Spleen (tissue), 11 donors: ENCODE measurements at regions not wholly inside any gene's neighbourhood (a gene's known extent, or its start where the extent isn't known, plus 50 kb on each side); places are given as distances from the start of the nearest gene placed in this dataset.
"Not testable (repeated sequence)": the region's sequence is repeated elsewhere in the genome, so short reads cannot be mapped to it uniquely, and the experiment has no call there.

Experiments
- DNase-seq: peaks from one replicate; pipeline ENCODE4 v3.0.0-alpha.2; 2020
- H3K27ac ChIP-seq, 8 donors: fragments of 200-600 bp; sonication (generic) in 7 of 8; 1 replicate in 4 of 8; 2 replicates in 4 of 8; pipeline versions ENCODE4 v1.5.0 to v1.8.0; 2016 to 2021; ENCODE audit warnings: inconsistent platforms in 4 of 8, mild to moderate bottlenecking in 4 of 8, moderate library complexity in 1 of 8
- H3K27me3 ChIP-seq, 7 donors: fragments of 200-600 bp; sonication (generic) in 6 of 7; replicated peaks in 1 of 7; 1 replicate in 4 of 7; 2 replicates in 3 of 7; pipeline versions ENCODE4 v1.5.0 to v1.8.0; 2016 to 2021; ENCODE audit warnings: inconsistent platforms in 3 of 7, mild to moderate bottlenecking in 1 of 7
- H3K36me3 ChIP-seq, 6 donors: fragments of 200-600 bp; sonication (generic) in 5 of 6; 1 replicate in 4 of 6; 2 replicates in 2 of 6; pipeline versions ENCODE4 v1.5.0 to v1.8.0; 2016 to 2021; ENCODE audit warnings: inconsistent platforms in 2 of 6
- H3K4me1 ChIP-seq, 6 donors: fragments of 200-600 bp; sonication (generic) in 5 of 6; 1 replicate in 3 of 6; 2 replicates in 3 of 6; pipeline versions ENCODE4 v1.5.0 to v1.8.0; 2016 to 2021; ENCODE audit warnings: inconsistent platforms in 3 of 6
- H3K4me3 ChIP-seq, 8 donors: fragments of 200-600 bp; sonication (generic) in 7 of 8; 1 replicate in 4 of 8; 2 replicates in 4 of 8; pipeline versions ENCODE4 v1.5.0 to v1.8.0; 2016 to 2021; ENCODE audit warnings: inconsistent platforms in 4 of 8, mild to moderate bottlenecking in 4 of 8, moderate library complexity in 2 of 8
- H3K9me3 ChIP-seq, 8 donors: fragments of 200-600 bp; sonication (generic) in 7 of 8; 1 replicate in 4 of 8; 2 replicates in 4 of 8; pipeline versions ENCODE4 v1.5.0 to v1.8.0; 2016 to 2021; ENCODE audit warnings: inconsistent platforms in 4 of 8
- CTCF ChIP-seq, 11 experiments: fragments of 200-600 bp in 7 of 11; fragments of 450-650 bp in 4 of 11; sonication (generic) in 4 of 11; IDR thresholded peaks in 8 of 11; conservative IDR thresholded peaks in 3 of 11; 1 replicate in 7 of 11; 2 replicates in 4 of 11; pipeline versions ENCODE4 v1.4.0 to v1.8.0; 2016 to 2021; ENCODE audit warnings: antibody characterized with exemption in 11 of 11, inconsistent platforms in 4 of 11, mild to moderate bottlenecking in 1 of 11
- POLR2A ChIP-seq, 3 donors: fragments of 450-650 bp; IDR thresholded peaks; one replicate each; pipeline ENCODE4 v1.5.1; 2017; ENCODE audit warnings: antibody characterized with exemption in 3 of 3, mild to moderate bottlenecking in 1 of 3
- POLR2AphosphoS5 ChIP-seq, 3 donors: sonication (generic); formaldehyde crosslinking; IDR thresholded peaks; one replicate each; pipeline ENCODE4 v1.5.1; 2017; ENCODE audit warnings: antibody characterized with exemption in 3 of 3
- WGBS, 5 donors: extraction: QIAGEN DNeasy Blood & Tissue Kit in 3 of 5; methylation state at CpG; one replicate each; pipeline versions ENCODE4 v1.1.5 to v1.1.7; 2013 to 2018; 5-methylcytosine and 5-hydroxymethylcytosine counted together
- intact Hi-C: fragments of 100-400 bp; cut with DNase I; formaldehyde crosslinking; loops from one replicate; pipeline ENCODE4 v1.15.0; 2023; ENCODE audit warnings: low total_unique reads
- donor health status: healthy with polysubstance abuse.
- donor health status: DM: no; HTN: no; CAD: no; lungs with moderate emphysema.
- donor health status: DM: no; HTN: no; CAD: no.
- donor health status: Bipolar disorder and iron deficiency.
- donor health status: healthy.
- donor health status: DM: no; HTN: no; CAD: no.
- donor health status: DM: yes; HTN: yes; CAD: no.

GRCh38 chr2:60213865-60214625 is 339.4 kb downstream of the BCL11A start:
- no peaks in the 10 kb centered on the region for H3K27me3 ChIP-seq
- H3K9me3 ChIP-seq, result no peaks in the 10 kb centered on the region
- no peak for DNase-seq
- H3K27ac ChIP-seq, result no peak overlapping the region
- no peak overlapping the region for H3K4me3 ChIP-seq
- intact Hi-C loops, result no loop called here
- H3K36me3 ChIP-seq, result no peaks in the 10 kb centered on the region
- 75 to 87% (median 83%) methylated on average over 12 to 16 of the region's 16 CpGs for WGBS, 5 donors
- peaks cover 0 to 10% (median 0%) of the 10 kb centered on the region in 6 donors for H3K4me1 ChIP-seq
- TF ChIP-seq POLR2A (IDR thresholded peaks at IDR 0.05) (no peak), POLR2AphosphoS5 (IDR thresholded peaks at IDR 0.05) (no peak), CTCF (IDR thresholded peaks at IDR 0.05 in 8 of 11, conservative IDR thresholded peaks at IDR 0.05 in 3 of 11) (no peak)

DNA sequence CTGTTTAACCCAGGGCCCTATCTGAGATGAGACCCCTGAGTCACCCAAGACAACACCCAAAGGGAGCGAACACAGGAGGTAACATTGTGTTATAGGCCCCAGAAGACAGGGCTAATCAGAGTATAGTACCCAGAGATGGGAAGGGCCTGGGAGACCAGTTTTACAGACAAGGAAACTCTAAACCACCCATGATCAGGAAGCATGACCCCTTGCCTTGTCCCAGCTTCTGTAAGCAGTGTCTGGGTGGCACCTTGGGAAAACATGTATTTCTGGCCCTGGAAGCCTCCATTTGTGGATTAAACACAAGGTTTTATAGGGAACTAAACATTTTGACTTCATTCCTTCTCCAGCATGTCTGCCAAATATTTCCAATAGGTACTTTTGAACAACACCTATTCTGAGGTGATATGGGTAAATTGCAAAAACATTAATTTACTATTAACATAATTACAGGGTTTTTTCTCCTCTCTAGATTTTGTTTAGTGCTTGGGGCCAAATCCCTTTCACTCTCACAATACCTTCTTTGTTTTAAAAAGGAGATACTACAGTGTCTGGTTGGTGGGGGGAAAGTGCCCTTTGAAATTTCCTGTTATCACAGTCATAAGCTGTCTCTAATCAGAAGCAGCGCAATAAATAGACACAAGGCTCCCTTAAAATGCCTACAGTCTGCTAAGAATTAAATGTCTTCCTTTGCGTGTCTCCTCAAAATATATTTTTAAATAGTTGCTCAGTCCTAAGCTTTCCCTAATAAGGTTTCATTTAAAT is 341.1 kb downstream of the BCL11A start:
- Histone ChIP-seq H3K9me3 (no peaks in the 10 kb centered on the region), H3K4me1 (peaks cover 0 to 10% (median 0%) of the 10 kb centered on the region in 6 donors), H3K36me3 (no peaks in the 10 kb centered on the region), H3K27me3 (no peaks in the 10 kb centered on the region), H3K27ac (no peak overlapping the region), H3K4me3 (no peak overlapping the region)
- intact Hi-C loops, result no loop called here
- TF ChIP-seq POLR2AphosphoS5 (IDR thresholded peaks at IDR 0.05) (no peak), CTCF (IDR thresholded peaks at IDR 0.05 in 8 of 11, conservative IDR thresholded peaks at IDR 0.05 in 3 of 11) (no peak), POLR2A (IDR thresholded peaks at IDR 0.05) (no peak)
- no peak for DNase-seq
- 72 to 92% (median 89%) methylated on average over 3 of the region's 3 CpGs for WGBS, 5 donors

DNA sequence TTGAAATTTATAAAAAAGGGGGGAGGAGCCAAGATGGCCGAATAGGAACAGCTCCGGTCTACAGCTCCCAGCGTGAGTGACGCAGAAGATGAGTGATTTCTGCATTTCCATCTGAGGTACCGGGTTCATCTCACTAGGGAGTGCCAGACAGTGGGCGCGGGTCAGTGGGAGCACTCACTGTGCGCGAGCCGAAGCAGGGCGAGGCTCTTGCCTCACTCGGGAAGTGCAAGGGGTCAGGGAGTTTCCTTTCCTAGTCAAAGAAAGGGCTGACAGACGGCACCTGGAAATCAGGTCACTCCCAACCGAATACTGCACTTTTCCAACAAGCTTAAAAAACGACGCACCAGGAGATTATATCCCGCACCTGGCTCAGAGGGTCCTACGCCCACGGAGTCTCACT is 364.4 kb downstream of the BCL11A start:
- WGBS, 5 donors, result 93 to 95% (median 94%) methylated on average over 19 of the region's 19 CpGs
- DNase-seq, result not testable (repeated sequence)
- H3K9me3 ChIP-seq, result peaks cover 0 to 52% (median 34%) of the 10 kb centered on the region in 8 donors

DNA sequence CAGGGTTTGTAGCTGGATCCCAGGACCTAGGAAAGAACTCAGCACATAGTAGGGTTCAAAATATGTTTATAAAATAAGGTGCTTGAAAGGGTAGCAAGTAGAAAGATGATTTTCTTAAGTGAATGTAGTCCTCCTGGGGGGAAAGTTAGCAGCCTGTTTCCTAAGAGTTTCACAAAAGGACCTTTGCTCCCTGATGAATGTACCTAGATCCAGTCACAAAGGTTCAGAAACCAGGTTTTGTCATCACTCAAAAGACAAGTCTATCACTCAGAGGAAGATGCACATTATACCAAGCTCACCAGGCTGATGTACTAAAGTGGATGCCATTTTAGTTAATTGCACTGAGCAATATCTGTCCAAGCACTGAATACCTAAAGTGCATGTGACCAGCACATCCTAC is 378.2 kb downstream of the BCL11A start:
- no peaks in the 10 kb centered on the region for H3K9me3 ChIP-seq
- intact Hi-C loops, result no loop called here

More for the DNA sequence above, 364.4 kb downstream of the BCL11A start:
- H3K4me3 ChIP-seq, H3K27me3 ChIP-seq, intact Hi-C loops, H3K27ac ChIP-seq, H3K4me1 ChIP-seq, H3K36me3 ChIP-seq: not testable (repeated sequence)

More for the DNA sequence above, 378.2 kb downstream of the BCL11A start:
- no peak for DNase-seq
- H3K4me3 ChIP-seq, result no peak overlapping the region
- H3K27me3 ChIP-seq, result no peaks in the 10 kb centered on the region
- TF ChIP-seq CTCF (IDR thresholded peaks at IDR 0.05 in 8 of 11, conservative IDR thresholded peaks at IDR 0.05 in 3 of 11), result no peak
- no peak for TF ChIP-seq POLR2A (IDR thresholded peaks at IDR 0.05)
- TF ChIP-seq POLR2AphosphoS5 (IDR thresholded peaks at IDR 0.05), result no peak
- H3K27ac ChIP-seq, result no peak overlapping the region
- no peaks in the 10 kb centered on the region for H3K4me1 ChIP-seq
- H3K36me3 ChIP-seq, result no peaks in the 10 kb centered on the region
